Hematopoietic multipotent progenitor cell treated with erythropoietin and hydrocortisone succinate and interleukin-3 and kit ligand, for 15 days (in vitro differentiated cells): ENCODE measurements at regions not wholly inside any gene's neighbourhood (a gene's known extent, or its start where the extent isn't known, plus 50 kb on each side); places are given as distances from the start of the nearest gene placed in this dataset.

ENCODE experiments used
- DNase-seq: peaks from one replicate; pipeline ENCODE4 v3.0.0-alpha.2; 2015; ENCODE audit warnings: low spot score

- no peak for DNase-seq
Measured at GRCh38 chr21:32216293-32216692, 62.6 kb downstream of the MIS18A start.

- DNase-seq: no peak
Measured at GRCh38 chr21:32215306-32215685, 63.6 kb downstream of the MIS18A start.

- no peak for DNase-seq
Measured at GRCh38 chr21:32214654-32215305, 64.1 kb downstream of the MIS18A start.

- DNase-seq: no peak
Measured at GRCh38 chr21:32212116-32212515, 66.7 kb downstream of the MIS18A start.

- no peak for DNase-seq
Measured at GRCh38 chr21:32211306-32211705, 67.5 kb downstream of the MIS18A start.

GRCh38 chr21:32209580-32209979 lies 69.3 kb downstream of the MIS18A start:
- DNase-seq: no peak

GRCh38 chr21:32207406-32207716 lies 71.5 kb downstream of the MIS18A start:
- DNase-seq: no peak

- DNase-seq: no peak
Measured at GRCh38 chr21:32206631-32207405, 72.0 kb downstream of the MIS18A start.

- DNase-seq: no peak
Measured at GRCh38 chr21:32203877-32204480, 74.9 kb downstream of the MIS18A start.

- no peak for DNase-seq
Measured at GRCh38 chr21:32200029-32200428, 78.8 kb downstream of the MIS18A start.

GRCh38 chr21:32198384-32198783 lies 80.5 kb downstream of the MIS18A start:
- no peak for DNase-seq

GRCh38 chr21:32197896-32198295 lies 81.0 kb downstream of the MIS18A start:
- DNase-seq: no peak

- no peak for DNase-seq
Measured at GRCh38 chr21:32196001-32196400, 82.8 kb downstream of the MIS18A start.

GRCh38 chr21:32193098-32193465 lies 85.8 kb downstream of the MIS18A start:
- no peak for DNase-seq

GRCh38 chr21:32192291-32193097 lies 86.4 kb downstream of the MIS18A start:
- no peak for DNase-seq

GRCh38 chr21:32190493-32191144 lies 88.2 kb downstream of the MIS18A start:
- DNase-seq: no peak

GRCh38 chr21:32189688-32190483 lies 89.0 kb downstream of the MIS18A start:
- DNase-seq: no peak

GRCh38 chr21:32186804-32187203 lies 92.0 kb downstream of the MIS18A start:
- no peak for DNase-seq

GRCh38 chr21:32185726-32186125 lies 93.1 kb downstream of the MIS18A start:
- no peak for DNase-seq

GRCh38 chr21:32185103-32185502 lies 93.7 kb downstream of the MIS18A start:
- no peak for DNase-seq

- no peak for DNase-seq
Measured at GRCh38 chr21:32184485-32184884, 94.4 kb downstream of the MIS18A start.
